NCI-H2107 treated with DMSO at 0.1 percent for 48 hours (cell line): ENCODE measurements at regions not wholly inside any gene's neighbourhood (a gene's known extent, or its start where the extent isn't known, plus 50 kb on each side); places are given as distances from the start of the nearest gene placed in this dataset.
A peak's percentile ranks its signal among the peaks of the same experiment; 100 is the strongest.

Experiments used
- DNase-seq: peaks from one replicate; lab custom pipeline; 2025; ENCODE audit not compliant: unreplicated experiment; lab: John Stamatoyannopoulos, UW

DNA sequence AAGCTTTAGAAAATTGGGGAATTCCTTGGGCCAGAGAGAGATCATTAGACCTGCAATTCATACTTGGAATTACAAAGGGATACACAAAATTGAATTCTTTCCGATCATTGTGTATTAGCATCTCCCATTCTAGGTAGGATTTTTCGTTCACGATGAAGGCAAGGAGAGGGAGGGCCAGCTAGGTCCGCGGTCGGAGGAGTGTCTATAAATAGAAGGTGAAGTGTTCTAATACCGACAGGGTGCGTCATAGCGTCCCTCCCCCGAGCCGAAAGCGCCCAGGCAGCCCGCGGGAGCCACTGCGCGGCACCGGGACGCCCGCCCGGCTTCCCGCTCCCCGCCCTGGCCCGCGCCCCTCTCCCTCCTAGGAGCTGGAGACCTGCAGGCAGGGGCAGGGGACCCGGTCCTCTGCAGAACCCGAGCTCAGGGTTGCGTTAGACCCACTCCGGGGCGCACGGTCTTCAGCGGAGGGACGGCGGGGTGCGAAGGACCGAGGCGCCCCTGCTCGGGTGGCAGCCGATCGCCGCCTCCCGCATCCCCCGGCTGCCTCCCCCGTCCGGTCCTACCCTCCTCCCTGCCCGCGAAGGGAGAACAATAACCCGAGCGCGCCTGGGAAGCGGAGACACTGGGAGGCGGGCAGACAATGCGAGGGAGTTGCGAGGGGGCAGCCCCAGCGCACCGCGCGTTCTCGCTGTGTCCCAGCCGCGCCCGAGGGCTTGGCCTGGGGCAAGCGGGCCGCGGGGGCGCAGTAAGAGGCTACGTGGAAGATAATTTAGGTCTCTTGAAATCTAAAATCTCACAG lies 114.2 kb upstream of the SERTAD2 start:
- DNase-seq = peak; percentile 84

DNA sequence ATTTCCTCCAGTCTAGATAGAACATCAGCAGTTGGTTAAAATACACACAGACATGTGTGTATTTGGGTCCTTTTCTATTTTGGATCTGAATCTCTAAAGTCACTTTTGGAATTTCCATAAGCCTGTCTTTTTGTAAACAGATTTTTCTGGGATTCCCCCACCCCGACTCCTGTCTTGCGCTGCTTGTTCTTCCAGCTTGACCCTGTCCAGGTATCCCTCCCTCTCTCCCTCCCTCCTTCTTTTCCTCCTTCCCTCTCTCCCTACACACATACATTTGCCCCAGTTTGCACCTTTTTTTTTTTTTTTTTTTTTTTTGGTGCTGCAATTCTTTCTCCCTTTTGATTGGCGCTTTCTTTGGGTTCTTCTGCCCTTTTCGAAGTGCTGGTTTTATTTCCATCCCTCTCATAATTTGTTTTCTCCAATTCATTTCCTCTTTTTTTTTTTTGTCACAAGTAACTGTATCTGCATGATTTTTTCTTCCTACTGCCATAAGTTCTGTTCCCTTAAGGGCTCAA lies 114.8 kb upstream of the SERTAD2 start:
- peak; percentile 45 for DNase-seq

DNA sequence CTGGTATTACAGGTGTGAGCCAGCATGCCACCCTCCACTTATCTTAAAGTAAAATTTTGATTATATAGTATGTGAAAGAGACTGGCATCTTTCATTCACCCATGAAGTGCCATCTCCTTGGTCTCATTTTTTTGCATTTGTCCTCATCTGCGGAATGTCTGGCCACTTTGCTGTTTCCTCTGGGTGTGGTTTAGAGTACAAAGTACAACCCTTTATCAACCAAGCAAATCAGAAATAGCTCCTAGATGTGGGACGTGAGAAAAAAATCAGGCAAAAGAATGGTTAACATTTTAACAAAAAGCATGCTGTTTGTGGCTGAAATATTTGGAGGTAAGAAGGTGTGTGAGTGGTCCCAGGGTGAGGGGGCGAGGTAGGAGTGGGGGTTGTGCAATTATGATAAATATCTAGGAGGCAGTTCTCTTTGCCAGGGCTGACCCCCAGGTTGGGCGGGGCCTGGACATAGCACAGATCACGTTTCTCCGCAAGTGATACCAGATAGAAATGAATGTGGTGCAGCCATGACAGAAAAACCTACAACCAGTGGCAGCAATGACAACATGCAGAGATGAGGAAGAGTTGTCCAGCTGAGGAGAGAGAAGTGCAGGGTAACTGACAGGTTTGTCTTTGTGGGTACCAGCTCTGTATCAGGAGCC lies 115.8 kb upstream of the SERTAD2 start:
- DNase-seq = no peak

DNA sequence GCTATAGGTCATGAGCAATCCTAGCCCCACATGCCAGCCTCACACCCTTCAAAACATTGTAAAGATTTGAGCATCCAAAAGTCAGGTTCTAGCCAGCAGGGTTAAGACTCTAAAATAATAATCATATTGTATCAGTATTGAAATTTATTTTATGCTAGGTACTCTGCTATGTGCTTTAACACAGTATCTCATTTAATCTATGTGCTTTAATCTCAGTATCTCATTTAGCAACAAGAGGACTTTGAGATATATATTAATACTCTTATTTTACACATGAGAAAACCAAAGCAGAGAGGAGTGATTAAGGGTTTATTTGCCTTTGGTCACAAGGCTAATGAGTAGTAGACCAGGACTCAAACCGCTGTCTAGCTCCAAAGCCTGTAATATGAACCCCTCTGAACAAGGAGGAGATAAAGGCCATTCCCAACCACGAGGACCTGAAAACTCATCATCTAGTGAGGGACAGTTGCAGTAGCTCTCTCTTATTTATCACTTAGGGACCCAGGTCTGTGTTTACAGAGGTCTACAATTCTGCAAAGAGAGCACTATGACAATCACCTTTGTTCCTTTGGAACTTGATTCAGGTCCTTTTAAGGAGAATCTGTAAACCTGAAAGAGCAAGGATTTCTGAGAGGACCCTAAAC lies 116.5 kb upstream of the SERTAD2 start:
- no peak for DNase-seq

DNA sequence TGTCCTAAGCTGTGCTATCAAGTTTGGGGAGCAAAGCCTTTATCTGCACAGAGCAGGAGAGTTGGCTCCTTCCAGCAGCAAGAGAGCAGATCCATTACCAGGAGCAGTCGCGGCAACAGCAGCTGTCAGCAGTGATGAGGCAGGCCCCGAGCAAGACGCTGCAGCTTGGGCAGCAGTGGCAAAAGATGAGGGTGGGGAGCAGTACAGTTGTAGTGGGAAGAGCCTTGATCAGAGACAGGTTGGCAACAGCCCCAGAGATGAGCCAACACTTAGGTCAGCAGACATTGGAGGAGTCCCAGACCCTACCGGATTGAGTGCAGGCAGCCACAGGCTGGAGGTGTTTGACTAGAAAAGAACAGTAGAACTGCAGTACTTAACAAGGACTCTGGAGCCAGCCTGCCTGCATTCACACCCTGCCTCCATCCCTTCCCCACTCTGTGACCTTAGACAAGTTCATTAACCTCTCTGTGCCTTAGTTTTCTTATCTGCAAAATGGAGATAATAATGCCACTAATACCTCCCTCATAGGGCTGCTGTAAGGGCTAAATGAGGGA lies 117.1 kb upstream of the SERTAD2 start:
- no peak for DNase-seq

DNA sequence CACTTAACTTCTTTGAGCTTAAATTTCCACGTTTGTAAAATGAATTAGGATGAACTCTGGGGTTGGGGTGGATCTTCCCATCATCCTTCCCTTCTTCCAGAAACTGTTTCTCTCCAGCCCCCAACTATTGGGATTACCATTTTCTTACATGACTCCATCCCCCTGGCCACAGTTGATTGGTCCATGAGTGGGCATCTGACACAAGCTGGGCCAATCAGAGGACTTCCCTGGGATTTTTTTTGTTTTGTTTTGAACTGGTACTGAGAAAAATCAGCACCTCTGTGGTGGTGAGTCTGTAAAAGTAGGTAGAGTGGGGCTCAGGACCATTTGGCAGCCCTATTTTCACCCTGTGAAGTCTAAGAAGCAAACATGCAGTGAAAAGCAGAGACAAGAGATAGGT lies 118.0 kb upstream of the SERTAD2 start:
- DNase-seq = no peak

DNA sequence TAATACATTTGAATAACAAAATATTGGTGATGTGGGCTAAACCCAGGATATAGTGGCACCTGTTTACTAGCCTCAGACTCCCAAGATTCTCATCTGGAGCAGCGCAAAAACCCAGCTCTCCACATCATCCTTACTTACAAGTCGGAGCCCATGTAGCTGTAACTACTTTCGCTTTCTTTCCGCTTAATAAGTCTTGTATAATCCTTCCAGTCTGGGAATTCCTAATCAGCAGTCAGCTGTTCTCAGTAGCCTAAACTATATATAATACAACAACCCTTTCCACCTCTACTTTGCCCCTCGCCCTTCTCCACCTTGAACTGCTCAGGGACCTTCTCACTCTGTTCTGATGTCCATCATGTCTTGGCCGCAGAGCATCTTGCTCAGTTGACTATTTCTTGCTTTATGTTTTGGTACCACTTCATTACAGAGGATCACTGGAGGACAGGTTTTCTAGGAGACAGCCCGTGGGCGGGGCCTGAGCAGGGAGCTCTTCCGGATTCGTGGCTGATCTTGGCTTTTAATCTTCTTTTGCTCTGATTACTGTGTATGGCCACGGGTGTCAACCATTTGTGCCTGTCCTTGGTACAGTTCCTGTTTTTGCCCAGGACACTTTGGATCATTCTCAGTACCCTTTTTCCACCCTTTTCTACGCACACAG lies 119.9 kb upstream of the SERTAD2 start:
- DNase-seq = no peak

DNA sequence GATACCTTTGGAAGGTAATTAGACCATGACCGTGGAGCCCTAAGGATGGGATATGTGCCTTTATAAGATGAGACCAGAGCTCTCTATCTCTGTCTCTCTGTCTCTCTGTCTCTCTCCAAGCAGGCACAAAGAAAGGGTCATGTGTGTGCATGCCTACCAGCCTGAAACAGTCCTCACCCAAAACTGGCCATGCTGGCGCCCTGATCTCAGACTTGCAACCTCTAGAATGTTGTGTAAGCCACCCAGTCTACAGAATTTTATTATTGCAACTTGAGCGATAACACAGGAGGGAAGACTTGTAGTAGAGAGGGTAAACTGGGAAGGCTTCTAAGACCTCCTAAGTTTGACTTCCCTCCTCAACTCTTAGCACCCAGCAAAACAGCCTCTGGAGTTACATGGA lies 124.1 kb upstream of the SERTAD2 start:
- no peak for DNase-seq

DNA sequence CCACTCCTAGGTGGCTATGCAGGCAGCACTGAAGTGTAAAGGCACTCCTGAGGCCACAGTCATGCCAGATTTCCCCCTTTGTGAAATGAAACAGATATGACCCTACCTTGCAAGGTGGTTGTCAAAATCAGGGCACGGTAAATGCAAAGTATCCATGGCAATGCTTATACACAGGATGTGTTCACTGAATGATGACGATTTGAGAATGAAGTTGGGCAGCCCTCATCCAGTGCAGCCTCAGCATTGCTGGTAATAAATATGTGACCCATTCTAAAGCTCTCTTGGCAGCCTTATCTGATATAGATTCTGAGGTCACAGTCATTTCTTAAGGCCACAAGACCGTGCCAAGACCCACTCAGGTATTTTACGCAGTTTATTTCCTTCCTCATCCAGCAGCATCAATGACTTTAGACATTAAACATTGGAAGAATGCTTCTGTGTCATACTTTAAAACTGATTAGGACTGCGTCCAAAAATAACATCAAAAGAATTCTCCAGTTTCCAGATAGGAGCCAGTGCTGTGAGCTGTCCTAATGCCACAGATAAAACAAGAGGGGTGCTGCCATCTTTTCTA lies 125.5 kb upstream of the SERTAD2 start:
- no peak for DNase-seq

DNA sequence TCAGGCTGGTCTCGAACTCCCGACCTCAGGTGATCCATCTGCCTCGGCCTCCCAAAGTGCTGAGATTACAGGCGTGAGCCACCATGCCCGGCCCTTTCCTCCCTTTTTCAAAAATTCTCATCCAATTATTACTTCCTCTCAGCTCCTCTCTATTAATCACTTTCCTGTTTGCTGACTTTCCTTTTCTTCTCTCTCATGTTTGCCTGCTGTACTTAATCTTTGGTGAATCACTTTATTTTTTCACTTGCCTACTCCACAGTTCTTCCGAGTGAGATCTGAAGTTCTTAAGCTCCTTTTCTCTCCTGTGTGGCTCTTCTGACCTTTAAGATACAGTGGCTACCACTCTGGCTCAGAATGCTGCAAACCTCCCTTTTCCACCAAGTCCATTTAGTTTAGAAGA lies 126.3 kb upstream of the SERTAD2 start:
- DNase-seq = no peak

DNA sequence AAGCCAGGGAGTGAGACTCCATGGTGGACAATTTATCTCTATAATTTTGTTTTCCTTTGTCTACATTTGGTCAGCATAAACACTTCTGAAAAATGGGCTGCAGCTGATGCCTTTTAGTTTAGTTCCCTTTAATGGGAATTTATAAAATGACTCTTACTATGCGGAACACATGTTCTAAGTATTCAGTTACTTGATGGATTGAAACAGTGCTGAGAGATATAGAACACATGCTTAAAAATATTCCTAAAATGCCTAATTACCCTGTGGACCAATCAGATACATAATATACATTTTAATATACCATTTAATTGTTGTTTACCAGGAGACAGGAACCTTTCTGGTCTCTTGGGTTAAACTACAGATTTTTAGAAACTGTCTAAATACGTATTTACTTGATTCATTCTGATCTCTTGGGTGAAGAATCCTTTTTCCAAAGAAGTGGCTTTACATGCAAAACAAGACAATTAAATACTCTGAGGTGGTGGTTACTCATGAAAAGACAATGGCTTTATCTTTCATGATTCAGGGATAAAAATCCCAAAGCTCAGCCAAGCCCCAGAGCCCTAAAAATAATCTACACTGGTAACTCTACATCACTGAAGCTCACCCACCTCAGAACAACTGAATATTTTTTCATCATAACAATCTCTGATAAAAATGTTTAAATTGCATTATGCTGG lies 128.1 kb upstream of the SERTAD2 start:
- DNase-seq = no peak

DNA sequence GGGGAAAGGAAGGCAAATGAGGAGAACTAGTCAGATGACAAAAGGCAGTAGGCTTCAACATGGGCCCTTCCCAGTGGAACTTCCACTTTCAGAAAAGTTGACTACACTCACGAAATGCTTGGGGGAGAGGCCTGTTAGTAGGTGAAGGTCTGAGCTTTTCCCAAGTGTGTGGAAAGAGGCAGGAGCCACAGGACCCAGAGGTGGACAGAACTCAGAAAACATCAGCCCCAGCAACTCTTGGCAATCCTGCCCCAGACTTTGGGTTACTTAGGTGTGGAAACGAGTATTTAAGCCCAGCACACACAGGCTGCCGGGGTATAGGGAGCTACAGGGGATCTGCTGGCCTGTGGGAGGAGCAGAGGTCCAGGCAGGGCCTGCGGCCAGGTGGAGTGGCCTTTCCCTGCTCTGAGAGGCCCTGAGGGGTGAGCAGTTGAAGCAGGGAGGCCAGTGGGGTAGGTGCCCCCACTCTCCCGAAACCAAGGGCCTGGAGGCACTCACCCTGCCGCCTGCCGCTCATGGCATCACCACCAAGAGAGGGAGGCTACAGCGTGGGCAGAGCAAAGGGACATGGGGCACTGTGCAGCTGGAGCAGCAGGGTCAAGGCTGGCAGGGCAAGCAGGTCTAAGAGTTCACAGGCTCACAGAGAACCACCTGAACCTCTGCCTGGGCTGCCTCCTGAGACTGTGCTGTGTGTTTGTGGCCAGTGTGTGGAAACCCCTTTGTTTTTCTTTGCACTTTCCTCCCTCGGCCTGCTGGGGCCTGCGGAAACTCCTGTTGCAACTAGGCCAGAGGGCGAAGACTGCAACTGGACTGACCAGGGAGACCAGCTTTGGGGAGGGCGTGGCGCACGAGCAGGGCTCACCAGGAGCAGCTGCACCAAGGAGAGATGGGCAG lies 130.7 kb upstream of the SERTAD2 start:
- DNase-seq = no peak

DNA sequence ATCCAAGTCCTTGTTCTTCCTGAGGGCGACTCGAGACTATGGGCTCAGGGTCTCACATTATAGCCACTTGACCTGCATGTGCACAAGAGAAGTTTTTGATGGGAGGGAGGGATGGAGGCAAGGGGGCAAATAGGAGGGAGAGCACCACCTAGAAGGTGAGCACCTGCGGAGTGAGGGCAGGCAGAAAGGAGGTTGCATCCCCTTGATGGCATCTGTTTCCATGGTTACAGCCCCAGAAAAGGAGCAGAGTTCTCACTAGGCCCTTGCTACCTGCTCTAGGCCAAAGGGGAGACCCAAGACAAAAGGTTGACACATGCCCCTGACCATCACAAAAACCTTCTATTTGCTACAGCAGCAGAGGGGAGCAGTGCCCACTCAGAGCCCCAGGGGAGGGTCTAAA lies 131.5 kb upstream of the SERTAD2 start:
- DNase-seq = no peak

DNA sequence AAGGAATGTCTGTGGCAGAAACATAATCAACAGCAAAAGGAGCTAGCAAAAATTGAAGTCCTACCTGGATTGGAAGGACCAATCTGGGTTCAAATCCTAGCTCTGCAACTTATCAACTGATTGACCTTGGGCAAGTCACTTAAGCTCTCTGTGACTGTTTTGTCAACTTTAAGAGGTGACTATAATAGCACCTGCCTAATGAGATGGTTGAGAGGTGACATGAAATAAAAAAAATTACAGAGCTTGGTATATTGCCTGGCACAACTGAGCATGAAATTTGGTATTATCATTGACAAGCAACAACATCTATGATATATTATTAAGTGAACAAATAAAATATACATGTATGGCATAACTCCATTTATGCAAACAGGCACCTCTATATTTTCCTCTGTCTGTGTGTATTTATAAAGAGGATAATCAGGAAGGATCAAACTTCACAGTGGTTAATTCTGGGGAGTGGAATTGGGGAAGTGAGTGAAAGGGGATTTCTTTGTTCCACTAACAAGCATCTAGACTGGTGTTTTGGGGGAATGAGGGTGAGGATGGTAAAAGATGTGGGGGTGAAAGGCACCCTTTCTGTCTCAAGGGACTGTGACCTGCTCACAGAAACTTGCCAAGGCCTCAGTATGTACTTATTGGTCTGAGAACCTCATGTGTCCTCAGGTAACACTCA lies 132.8 kb upstream of the SERTAD2 start:
- DNase-seq = no peak

DNA sequence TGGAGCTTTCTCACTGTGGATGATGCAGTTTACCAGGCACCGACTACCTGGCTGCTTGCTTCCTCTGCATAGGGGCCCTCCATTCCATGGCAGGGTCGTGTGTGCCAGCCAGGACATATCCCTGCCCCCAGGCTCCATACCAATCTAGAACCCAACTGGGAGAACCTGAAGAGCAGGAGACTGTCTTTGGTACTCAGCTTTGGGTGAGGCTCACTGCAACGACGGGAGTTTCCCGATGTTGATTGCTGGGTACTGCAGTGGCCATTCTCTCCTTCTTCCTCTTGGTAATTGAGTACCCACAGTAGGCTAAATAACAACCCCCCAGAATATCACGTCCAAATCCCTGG lies 133.3 kb upstream of the SERTAD2 start:
- DNase-seq = no peak

DNA sequence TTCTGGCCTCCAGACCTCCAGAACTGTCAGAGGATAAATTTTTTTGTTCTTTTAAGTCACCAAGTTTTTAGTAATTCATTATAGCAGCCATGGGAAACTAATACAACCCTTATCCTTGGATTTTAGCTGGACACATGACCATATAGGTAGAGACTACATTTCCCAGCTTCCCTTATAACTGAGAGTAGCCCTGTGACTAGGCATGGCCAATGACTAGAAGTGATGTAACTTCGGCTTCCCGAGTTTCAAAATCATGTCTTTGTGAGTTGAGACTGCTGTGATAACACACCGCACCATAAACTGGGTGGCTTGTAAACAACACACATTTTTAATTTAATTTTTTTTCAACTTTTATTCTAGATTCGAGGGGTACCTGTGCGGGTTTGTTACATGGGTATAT lies 134.0 kb upstream of the SERTAD2 start:
- no peak for DNase-seq

DNA sequence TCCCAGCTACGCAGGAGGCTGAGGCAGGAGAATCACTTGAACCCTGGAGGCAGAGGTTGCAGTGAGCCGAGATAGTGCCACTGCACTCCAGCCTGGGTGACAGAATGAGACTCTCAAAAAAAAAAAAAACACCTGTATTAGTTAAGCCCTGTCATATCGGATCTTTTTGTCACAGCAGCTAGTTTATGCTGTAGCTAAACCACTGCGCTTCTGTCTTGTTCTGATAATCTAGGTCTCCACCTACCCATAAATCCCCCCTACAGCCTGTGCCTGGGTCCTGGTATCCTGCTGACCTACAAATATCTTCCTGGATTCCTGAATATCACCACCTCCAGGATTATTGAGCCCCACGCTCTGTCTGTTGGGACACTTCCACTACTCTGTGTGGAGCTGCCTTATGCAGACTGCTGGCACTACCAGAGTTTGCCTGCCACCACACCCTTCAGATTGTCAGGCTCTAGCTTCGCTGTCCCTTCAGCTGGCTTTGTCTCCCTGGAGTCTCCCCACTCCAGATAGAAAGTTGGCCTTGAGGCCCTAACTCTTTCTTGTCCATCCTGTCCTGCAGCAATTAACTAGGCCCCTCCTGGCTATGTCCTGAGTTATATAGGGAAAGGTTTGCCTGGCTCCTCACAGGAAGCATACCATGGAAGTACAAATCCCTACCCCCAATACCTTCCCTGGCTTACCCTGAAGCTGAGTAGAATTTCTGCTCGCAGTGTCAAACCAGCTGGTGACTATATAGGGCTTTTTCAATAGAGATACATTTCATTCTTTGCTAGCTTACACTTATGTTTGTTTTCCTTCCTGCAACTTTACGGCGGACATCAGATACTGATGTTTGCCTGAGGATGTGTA lies 136.0 kb upstream of the SERTAD2 start:
- DNase-seq = no peak

DNA sequence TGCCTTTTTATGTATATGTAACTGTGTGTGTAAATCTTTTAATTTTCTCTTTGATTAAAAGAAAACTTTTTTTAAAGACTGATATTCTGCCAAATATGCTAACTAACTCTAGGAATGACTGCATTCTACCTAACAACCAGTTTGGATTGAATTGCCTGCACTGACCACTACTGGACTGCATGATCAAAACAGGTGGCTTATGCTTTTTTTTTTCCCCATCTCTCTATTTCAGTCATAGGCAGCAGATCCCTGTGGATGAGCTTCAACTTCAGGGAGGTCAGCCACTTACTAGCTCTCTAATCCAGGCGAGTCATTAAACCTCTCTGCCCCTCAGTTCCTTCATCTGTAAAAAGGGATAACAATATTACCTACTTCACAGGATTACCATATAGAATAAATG lies 138.6 kb upstream of the SERTAD2 start:
- no peak for DNase-seq
